NCI-H82 (cell line): ENCODE measurements at regions not wholly inside any gene's neighbourhood (a gene's known extent, or its start where the extent isn't known, plus 50 kb on each side); places are given as distances from the start of the nearest gene placed in this dataset.

Experiments
- DNase-seq: peaks from one replicate; lab custom pipeline; 2025; lab: John Stamatoyannopoulos, UW

DNA sequence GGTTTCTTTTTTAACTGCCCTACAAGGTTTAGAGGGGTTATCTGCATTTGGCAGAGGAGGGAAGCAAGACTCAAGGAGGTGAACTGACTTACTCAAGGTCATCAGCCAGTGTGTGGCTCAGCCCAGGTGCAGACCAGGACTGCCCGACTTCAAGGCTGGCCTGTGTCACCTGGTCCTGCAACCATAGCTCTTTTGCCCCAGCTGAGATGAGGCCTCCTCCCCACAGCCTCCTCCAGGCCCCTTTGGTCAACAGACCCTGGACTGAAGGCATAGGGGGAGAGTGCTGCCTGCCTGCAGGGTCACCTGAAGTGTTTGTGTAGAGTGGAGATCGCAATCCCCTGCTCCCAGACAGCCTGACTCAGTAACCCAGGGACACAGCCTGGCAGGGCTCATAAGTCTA, 168.5 kb upstream of the GLI2 start:
- DNase-seq, result no peak

DNA sequence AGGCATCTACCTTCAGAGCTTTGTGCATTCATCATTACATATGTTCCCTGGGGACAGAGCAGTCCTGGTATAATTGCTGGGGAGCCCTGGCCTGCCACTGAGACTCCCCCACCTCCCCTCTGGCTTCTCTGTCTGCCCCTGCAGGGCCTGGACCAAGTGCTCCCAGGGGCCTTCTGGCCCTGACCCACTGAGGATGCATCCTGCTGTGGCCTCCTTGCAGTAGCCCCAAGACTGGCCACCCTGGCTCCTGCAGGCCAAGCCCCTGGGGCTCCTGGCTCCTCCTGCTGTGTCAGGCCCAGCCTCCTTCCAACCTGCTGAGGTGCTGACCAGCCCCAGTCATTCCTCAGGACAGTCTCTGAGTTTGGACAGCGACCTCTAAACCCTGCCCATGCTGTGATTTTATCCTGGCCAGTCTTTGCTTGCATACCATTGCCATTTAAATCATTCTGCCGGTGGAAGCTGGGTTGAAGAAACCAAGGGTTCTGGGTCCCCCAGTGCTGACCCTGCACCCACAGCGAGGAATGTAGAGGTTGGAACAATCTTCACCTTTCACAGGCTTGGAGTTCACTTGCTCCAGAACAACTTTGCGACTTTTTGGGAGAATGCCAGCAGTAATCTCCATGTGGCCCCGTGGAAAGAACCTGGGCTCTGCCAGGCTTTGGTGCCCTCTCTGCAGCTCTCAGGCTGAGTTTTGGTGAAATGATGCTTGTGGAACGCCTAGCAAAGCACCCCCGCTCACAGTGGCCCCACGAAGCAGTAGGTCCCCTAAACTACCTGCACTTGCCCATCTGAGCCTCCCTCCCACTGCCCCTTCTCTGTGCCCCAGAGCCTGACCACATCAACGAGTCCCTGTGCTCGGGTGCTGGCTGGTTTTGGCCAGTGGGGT, 167.3 kb upstream of the GLI2 start:
- DNase-seq, result no peak

DNA sequence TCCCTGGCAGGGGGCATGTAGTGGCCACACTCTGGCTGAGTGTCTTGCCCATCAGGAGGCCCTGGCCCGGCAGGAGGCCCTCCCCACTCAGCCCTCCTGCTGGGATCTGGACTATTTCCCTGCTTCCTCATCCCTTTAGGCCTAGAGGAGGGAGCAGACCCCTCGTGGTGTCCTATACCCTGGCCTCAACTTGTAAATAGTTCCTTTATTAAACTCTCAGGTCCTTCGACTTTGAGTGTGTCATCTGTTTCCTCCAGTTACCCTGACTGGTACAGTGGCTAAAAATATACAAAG, 166.7 kb upstream of the GLI2 start:
- DNase-seq, result no peak

DNA sequence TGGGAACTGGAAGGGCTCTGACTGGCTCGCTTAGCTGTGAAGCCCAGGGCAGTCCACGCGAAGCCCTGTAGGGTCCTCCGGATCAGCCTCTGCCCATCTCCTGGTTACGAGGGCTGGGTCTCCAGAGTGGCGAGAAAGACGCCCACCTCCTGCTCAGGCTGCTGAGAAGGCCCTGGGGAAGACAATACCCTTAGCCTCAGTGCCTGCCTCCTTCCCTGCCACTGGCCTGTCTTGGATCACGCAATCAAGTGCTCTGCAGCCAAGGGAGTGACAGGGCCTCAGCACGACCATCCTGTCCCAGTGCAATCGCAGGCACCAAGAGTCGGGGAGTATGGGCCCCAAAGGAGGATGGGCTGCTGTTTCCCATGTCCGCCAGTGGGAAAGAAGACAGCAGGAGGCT, 165.7 kb upstream of the GLI2 start:
- DNase-seq, result no peak

DNA sequence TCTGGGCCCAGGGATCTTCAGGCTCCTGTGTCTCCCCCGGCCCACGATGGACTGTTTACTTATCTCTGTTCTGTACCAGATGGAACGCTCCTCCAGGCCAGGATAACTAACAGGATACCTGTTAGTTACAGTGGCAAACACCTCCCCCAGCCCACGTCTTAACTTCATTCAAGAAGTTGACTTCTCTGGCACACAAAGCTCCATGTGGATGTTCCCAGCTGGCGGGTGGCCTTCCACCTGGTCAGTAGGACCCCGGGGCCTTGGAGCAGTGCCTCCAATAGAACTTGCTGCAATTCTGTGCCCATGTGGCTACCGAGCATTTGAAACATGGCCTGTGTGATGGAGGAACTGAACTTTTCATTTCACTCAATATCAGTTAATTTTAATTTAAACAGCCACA, 165.1 kb upstream of the GLI2 start:
- DNase-seq, result no peak

DNA sequence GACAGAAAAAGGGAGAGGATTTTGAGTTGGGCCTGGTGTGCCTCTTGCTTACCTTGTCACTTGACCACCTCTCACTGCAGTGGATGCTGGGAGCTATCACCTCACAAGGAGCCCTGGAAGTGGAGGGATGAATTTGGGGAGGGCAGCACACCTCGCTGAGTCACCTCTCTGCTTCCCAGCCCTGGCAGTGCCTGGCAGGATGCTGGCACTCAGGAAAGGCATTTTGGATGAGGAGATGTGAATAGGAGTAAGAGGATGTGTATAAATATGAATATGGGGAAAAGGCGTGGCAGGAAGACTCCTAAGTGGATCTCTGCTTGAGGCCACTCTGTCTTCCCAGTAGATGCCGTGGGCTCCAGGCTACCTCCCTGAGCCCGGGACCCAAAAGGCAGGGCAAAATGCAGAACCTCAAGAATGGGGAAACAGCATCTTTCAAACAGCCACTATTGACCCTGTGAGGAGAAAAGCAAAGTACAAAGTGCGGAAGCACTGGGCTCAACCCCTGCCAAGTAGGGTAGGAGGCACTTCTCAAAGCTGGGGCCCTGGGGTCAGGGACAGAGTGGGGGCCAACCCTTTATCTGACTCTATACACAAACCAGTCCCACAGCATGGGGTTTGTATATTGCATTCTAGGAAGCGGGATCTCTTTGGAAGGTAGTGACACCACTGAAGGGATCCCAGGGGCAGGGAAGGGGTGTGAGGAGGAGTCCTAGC, 164.5 kb upstream of the GLI2 start:
- DNase-seq, result no peak

DNA sequence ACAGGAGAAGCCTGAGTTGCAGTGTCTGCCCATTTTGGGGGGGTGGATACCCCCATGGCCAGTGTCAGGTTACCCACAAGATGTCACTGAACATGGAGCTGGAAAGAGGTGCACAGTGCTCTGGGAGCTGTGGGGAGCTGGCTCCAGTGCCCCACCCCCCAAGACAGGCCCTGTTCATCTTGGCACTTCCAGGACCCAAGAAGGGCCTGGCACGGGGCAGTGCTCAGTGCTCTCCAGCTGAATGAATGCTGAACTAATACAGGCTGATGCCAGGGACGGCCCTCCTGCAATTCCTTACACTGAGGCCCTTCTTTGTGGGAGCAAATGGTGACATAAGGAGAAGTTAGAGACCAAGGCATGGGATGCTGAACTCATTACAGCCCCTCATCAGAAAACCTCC, 163.4 kb upstream of the GLI2 start:
- no peak for DNase-seq

DNA sequence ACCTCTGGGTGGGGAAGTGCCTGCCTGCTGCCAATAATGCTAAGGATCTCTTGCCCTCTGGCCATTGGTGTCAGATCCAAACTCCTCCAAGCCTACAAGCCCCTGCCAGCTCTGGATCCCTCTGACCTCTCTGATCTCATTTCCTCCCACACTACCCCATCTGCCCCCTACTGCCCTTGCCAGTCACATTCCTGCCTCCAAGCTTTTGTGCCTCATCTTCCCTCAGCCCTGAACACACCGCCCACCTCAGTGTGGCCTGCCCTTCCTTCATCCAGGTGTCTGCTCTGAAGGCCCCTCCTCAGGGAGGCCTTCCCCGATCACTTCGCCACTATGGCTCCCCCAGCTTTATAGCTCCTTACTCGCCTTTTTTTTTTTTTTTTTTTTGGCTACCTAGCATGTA, 161.0 kb upstream of the GLI2 start:
- DNase-seq, result no peak

DNA sequence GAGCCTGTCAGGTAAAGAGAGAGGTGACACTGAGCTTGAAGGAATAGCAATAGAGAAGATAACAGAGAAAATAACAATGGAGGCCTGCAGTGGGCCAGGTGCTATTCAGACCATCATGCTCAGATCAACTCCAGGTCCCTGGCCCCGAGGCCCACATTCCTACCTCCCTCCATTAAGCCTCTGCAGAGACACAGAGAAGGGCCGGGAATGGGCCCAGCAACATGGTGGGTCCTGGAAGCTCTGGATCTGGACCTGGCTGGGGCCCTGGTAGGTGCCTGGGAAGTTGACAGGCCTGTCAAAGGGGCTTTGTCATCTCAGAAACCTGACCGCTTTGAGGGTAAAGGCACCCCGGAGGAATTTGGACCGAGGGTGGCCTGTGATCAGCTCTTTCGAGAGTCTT, 159.7 kb upstream of the GLI2 start:
- DNase-seq, result no peak

DNA sequence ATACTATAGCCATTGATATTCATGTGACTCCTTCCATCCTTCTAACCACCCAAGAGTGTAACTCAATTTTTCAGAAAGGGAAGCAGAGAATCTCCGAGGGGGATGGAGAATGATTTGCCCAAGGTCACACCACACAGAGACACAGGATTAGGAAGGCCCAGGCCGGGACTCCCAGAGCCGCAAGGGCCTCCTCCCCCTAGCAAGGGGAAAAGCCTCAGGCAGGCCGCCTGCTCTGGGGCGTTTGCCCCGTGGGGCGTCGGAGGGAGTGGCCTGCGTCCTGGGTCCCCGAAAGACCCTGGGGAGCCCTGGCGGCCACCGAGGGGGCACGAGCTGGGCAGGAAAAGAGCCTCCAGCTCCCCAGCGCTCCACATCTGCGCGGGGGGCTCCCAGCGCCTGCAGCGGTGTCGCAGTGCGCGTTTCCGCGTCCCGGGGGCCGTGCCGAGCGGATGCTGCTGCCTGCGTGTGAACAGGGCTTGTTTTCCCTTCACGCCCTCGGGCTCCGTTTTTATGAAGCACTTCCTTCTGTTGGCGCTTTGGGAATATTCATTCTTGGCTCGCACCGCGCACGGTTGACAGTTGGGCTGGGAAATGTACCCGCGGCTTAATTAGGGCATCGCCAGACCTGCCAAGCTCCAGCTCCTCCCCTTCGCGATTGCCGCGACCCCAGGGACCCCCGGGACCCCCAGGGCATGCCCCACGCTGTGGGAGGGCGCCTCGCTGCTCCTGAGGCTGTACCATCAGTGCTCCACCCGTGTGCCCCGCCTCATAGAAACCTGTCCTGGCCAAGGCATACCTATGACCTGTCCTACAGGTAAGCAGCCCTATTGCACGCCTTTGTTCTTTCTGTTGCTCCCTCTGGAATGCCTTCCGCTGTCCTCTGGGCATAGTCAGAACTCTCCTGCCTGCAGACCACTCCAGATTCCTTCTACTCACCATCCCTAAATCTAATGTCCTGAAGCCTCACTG, 158.9 kb upstream of the GLI2 start:
- DNase-seq, result no peak

DNA sequence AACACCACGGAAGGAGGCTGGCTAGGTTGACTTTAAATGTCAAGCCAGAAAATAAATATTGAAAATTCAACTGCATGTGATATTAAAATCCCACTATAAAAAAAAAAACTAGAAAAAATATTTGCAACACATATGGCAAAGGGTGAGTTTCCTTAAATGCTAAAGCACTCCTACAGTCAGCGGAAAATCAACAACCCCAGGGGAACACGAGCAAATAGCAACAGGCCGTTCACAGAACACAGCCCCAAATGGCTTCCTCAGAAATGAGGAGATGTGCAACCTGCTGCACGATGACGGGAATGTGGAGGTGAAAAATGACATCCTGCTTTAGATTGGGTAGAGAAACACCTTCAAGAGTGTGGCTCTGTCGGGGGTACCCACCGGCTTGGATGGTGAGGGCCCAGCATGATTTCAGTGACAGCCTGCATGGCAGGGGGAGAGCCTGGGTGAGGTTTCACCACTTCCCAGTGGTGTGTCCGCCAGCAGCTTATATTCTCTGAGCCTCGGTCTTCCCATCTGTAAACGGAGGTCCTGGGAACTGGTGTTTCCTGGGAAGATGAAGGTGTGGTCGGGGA, 157.9 kb upstream of the GLI2 start:
- DNase-seq, result no peak

DNA sequence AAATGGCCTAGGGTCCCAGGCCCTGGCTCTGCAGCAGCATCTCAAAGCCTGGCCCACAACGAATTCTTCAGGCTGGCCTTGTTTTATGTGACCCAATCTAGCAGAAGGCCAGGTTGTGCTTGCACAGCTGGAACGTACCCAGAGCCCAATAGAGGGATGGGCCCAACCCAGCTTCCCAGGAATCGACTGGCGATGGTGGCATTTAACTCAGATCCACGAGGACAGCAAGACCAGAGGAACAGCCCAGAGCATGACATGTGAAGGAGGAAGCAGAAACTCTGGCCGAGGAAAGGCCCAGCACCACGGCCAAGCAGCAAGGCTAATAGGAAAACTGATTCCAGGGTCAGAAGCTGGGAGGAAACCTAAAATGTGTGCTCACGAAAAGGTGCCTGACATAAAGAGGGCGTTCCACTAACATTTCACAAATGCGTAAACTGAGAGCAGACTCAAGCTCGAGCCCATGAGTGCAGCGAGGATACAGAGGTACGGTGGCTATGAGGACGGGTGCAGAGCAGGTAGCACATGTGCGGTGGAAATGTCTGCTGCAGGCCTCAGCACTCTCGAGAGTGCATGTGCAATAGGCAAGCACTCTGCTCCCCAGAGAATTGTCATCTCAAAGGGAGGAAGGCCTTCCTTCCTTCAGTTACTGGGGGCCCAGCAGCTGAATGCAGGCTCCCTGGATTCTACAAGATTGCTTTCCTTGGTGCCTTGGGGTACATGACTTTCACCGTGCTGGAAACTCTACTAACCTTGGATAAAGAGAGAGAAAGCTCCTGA, 156.9 kb upstream of the GLI2 start:
- DNase-seq, result no peak

DNA sequence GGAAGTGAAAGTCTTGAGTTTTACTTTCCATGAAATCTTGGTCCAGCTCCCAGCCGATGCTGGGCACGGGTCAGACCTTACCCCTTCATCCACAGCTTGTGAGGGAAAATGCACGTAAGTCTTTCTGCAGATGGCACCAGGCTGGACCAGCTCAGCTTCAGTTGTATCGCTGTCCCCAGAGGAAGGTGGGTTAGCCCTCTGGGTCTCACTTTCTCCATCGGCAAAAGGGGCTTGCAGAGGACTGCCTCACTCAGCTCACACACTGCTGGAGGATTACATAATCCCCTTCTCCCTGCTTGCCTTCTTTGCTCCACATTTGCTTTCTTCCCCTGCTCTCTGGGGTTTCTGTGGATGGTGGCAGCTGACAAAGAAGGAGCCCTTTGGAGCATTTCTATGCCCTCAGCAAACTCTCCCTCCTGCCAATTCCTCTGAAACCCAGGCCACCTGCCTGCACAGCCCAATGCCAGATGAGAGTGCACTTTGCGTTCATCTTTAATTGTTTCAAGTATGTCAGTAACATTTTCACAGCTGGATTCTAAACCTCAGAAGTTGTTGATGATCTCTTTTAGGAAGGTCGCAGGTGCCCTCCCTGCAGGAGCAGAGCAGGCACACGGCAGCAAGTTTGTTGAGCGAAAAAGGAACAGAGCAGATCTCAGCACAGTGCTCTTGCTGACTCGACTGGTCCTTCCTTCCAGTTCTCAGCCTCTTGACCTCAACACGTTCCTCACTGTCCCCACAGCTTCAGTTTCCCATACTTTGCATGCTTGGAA, 155.6 kb upstream of the GLI2 start:
- no peak for DNase-seq

DNA sequence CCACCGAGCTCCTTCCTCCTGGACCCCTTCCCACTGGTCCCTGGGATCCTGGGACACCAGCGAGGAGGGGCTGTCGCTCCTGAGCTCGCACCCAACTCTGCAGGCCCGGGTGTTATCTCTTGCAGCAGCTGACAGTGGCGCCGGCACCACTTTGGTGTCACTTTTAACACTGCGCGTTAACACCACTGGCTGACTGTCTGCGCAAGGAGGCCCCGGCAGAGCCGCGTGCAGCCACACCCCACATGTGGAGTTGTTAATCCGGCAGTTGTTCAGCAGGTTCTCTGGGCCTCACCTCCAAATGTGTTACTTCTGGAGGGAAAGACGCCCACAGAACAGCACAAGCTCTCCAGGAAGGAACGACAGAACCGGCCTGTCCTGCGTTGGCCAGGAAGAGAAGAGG, 155.0 kb upstream of the GLI2 start:
- no peak for DNase-seq

DNA sequence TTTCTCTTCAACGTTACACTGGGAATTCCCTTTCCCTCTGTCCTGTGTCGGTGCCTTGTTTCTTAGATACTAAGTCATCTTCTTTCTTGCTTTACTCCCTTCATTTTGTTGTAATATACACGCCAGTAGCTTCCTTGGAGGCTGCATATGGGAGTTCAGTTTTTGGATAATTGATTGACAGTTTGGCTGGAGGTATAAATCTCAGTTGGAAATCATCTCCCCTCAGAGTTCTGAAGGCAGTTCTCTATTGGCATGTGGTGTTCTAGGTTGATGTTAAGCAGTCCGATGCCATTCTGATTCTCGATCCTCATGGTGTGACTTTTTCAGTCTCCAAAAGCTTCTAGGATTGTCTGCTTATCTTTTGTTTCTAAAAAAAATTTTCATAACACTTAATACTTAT, 152.5 kb upstream of the GLI2 start:
- no peak for DNase-seq

DNA sequence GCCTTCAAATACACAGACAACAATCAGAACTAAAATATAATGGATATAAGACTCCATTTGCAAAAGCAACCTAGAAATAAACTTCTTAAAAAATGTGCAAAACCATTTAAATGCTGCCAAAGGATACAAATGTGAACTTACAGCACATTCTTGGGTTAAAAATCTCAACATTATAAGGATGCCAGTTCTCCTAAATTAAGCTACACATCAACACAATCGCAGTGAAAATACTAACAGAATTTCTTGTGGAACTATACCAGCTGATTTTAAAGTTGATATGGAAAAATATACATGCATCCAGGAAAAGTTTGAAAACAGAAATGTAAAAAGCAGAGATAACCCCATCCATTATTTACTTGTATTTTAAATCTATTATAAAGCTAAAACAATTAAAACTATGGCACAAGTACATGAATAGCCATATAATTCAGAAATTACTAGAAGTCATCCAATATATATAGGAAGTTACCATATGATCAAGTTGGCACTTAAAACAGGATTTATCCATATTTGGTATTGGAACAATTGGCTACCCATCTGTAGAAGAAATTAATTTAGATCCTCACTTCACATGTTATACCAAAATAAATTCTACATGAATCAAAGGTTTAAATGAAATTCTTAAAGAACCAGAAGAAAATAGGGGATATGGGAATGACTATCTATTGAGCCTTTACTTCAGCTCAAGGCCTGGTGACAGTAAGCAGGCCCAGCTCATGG, 151.7 kb upstream of the GLI2 start:
- no peak for DNase-seq

DNA sequence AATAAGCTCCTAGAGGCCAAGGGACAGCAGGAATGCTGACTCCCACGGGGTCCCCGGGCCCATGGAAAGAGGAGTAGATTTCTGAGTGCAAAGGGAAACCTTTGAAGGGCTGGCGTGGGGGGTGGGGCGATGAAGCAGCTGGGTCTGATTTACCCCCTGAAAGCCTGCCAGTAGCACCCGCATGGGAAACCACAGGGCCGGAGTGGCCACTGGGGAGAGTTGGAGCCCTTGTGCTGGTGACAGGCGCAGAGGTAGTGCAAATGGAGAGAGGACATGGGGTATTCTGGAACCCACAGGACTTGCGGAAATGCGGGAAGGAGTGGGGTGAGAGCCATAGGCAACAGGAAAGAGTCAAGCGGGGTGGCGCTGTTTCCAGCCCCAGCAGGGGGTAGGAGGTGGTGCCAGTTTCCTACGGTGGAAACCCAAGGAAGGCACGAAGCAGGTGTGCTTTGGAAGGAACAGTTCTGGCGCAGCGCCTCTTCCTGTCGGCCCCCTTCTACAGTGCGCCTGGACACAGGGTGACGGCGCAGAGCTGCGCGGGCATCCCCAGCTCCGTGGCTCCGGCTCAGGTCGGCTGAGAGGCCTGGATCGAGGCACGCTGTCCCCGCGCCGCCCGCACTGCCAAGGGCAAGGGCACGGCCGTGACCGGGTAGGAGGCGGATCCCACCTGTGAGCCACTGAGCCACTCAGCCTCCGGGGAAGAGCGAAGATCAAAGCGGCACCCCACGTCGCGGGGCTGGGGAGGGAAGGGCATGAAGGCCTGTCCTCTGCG, 149.0 kb upstream of the GLI2 start:
- no peak for DNase-seq

DNA sequence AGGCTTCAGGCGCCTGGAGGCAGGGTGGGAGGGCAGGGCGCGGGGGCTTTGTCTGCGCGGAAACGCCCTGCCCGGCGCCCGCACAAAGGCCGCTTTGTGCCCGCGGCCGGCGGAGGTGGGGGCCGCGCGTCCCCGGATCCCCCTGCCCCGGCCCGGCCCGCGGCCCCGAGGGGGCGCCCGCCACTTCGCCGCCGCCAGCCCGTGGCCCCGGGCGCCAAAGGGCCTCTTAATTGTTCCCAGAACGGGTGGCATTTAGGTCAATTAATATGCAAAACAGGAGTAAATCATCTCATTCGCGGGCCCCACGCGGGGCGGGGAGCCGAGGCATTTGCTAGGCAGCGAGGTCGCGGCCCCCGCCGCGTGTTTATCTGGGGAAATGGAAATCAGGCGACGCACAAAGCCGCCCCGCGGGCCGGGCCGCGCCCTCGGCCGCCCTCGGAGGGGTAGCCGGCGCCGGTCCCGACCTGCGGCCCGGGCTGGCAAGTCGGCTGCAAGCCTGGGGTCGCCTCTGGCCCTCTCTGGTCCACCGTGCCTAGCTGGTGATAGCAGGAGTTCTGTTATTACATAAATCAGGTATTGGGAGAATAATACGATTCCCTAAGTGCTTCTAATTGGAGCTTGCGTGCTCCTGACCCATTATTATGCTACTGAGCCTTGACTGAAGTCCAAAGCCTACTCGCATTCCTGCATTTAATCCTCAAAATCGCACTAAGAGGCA, 148.2 kb upstream of the GLI2 start:
- DNase-seq, result no peak

DNA sequence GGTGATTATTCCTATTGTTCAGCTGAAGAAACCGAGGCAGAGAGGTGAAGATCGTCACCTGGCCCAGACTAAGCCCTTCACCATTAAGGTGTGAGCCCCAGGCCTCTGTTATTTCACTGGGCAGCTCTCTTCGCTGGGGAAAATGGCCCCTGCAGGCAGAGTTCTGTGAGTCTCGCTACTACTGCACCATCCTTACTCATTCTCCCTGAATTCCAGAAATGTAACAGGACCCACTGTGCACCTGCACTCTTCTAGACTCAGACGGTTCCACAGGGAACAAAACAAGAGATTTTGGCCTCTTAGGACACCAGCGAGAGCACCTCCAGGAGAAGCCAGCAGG, 147.7 kb upstream of the GLI2 start:
- no peak for DNase-seq
